Astrocyte (in vitro differentiated cells and primary cell): ENCODE measurements at regions not wholly inside any gene's neighbourhood (a gene's known extent, or its start where the extent isn't known, plus 50 kb on each side); places are given as distances from the start of the nearest gene placed in this dataset.

ENCODE experiments used
- EZH2 ChIP-seq: IDR thresholded peaks from 2 replicates; pipeline ENCODE4 v1.6.1; 2012; ENCODE audit warnings: mild to moderate bottlenecking, low read length, inconsistent platforms; ENCODE audit not compliant: insufficient read depth
- TF ChIP-seq, protein P1 (sequence below): IDR thresholded peaks from 2 replicates; pipeline ENCODE4 v1.5.1; 2011; ENCODE audit warnings: low read depth, mild to moderate bottlenecking, inconsistent platforms, low read length, moderate library complexity; ENCODE audit not compliant: insufficient read depth

- TF ChIP-seq, protein P1, sequence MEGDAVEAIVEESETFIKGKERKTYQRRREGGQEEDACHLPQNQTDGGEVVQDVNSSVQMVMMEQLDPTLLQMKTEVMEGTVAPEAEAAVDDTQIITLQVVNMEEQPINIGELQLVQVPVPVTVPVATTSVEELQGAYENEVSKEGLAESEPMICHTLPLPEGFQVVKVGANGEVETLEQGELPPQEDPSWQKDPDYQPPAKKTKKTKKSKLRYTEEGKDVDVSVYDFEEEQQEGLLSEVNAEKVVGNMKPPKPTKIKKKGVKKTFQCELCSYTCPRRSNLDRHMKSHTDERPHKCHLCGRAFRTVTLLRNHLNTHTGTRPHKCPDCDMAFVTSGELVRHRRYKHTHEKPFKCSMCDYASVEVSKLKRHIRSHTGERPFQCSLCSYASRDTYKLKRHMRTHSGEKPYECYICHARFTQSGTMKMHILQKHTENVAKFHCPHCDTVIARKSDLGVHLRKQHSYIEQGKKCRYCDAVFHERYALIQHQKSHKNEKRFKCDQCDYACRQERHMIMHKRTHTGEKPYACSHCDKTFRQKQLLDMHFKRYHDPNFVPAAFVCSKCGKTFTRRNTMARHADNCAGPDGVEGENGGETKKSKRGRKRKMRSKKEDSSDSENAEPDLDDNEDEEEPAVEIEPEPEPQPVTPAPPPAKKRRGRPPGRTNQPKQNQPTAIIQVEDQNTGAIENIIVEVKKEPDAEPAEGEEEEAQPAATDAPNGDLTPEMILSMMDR, result no peak
- no peak for TF ChIP-seq EZH2
Measured at GRCh38 chr4:129490516-129490915, 394.6 kb downstream of the C4orf33 start.
